Keratinocyte (primary cell): ENCODE measurements at regions not wholly inside any gene's neighbourhood (a gene's known extent, or its start where the extent isn't known, plus 50 kb on each side); places are given as distances from the start of the nearest gene placed in this dataset.

Experiments
- DNase-seq: peaks from one replicate; pipeline ENCODE4 v3.0.0-alpha.2; 2011; ENCODE audit warnings: low read depth, missing footprints, low spot score
- FAIRE-seq: peaks from 2 replicates; lab custom pipeline; 2011; peaks lifted over from hg19 to GRCh38; lab: Jason Lieb, UNC
- H2AFZ ChIP-seq: 2 replicates; pipeline ENCODE4 v1.6.0; 2012; ENCODE audit warnings: low read length, control low read depth, inconsistent platforms; ENCODE audit not compliant: control insufficient read depth
- H3K27ac ChIP-seq: 2 replicates; pipeline ENCODE4 v1.5.1; 2011; ENCODE audit warnings: low read length; ENCODE audit not compliant: control insufficient read depth, insufficient read depth
- H3K27me3 ChIP-seq: 3 replicates; pipeline ENCODE4 v1.6.0; 2011; ENCODE audit warnings: low read length; ENCODE audit not compliant: control insufficient read depth, insufficient read depth; ENCODE audit errors: extremely low read depth
- H3K36me3 ChIP-seq, 2 experiments: 2 replicates in 1 of 2; 3 replicates in 1 of 2; pipeline ENCODE4 v1.5.1; 2011; ENCODE audit warnings: low read length in 2 of 2, mild to moderate bottlenecking in 1 of 2; ENCODE audit not compliant: control insufficient read depth in 2 of 2, insufficient read depth in 2 of 2; ENCODE audit errors: extremely low read depth in 1 of 2
- H3K4me1 ChIP-seq: 3 replicates; pipeline ENCODE4 v1.5.1; 2011; ENCODE audit warnings: low read length; ENCODE audit not compliant: control insufficient read depth, insufficient read depth; ENCODE audit errors: extremely low read depth
- H3K4me2 ChIP-seq: 3 replicates; pipeline ENCODE4 v1.6.0; 2011; ENCODE audit warnings: low read depth, low read length; ENCODE audit not compliant: control insufficient read depth, insufficient read depth; ENCODE audit errors: extremely low read depth
- H3K4me3 ChIP-seq, 3 experiments: fragments of 200-600 bp in 1 of 3; sonication (generic) in 1 of 3; 2 replicates in 2 of 3; 3 replicates in 1 of 3; pipeline ENCODE4 v1.5.1; 2011 to 2016; ENCODE audit warnings: low read length in 3 of 3, mild to moderate bottlenecking in 3 of 3, control low read depth in 2 of 3, inconsistent platforms in 1 of 3, low read depth in 1 of 3, mixed read lengths in 1 of 3, mixed run types in 1 of 3, moderate library complexity in 1 of 3; ENCODE audit not compliant: control insufficient read depth in 2 of 3, insufficient read depth in 2 of 3; ENCODE audit errors: extremely low read depth in 1 of 3
- H3K79me2 ChIP-seq: 2 replicates; pipeline ENCODE4 v1.6.0; 2012; ENCODE audit warnings: low read length; ENCODE audit not compliant: control insufficient read depth, insufficient read depth
- H3K9ac ChIP-seq: 3 replicates; pipeline ENCODE4 v1.6.0; 2011; ENCODE audit warnings: low read length; ENCODE audit not compliant: control insufficient read depth, insufficient read depth; ENCODE audit errors: extremely low read depth
- H3K9me1 ChIP-seq: 3 replicates; pipeline ENCODE4 v1.6.0; 2011; ENCODE audit warnings: low read length; ENCODE audit not compliant: control insufficient read depth, insufficient read depth; ENCODE audit errors: extremely low read depth
- H3K9me3 ChIP-seq: 2 replicates; pipeline ENCODE4 v1.5.1; 2012; ENCODE audit warnings: low read depth, low read length; ENCODE audit not compliant: control insufficient read depth
- H4K20me1 ChIP-seq: 3 replicates; pipeline ENCODE4 v1.6.0; 2011; ENCODE audit warnings: low read length; ENCODE audit not compliant: control insufficient read depth, insufficient read depth; ENCODE audit errors: extremely low read depth
- EZH2 ChIP-seq: IDR thresholded peaks from one replicate; pipeline ENCODE4 v1.6.1; 2012; ENCODE audit warnings: inconsistent platforms, mild to moderate bottlenecking, low read length, moderate library complexity
- dilution Hi-C: fragments of 300-500 bp; cut with MboI; formaldehyde crosslinking; loops from one replicate; pipeline ENCODE4 v1.7.0; 2020; ENCODE audit warnings: low sequenced_read_pairs; ENCODE audit not compliant: extremely low pct_ligation_motif_present
- TF ChIP-seq, protein P1 (sequence below), 3 experiments: IDR thresholded peaks in 1 of 3; conservative IDR thresholded peaks in 1 of 3; optimal IDR thresholded peaks in 1 of 3; 2 replicates in 2 of 3; 3 replicates in 1 of 3; pipeline versions ENCODE3 to v1.5.1; 2011; ENCODE audit warnings: low read length in 3 of 3, mild to moderate bottlenecking in 3 of 3, moderate library complexity in 2 of 3, control low read depth in 1 of 3, inconsistent platforms in 1 of 3; ENCODE audit not compliant: insufficient read depth in 2 of 3; ENCODE audit errors: extremely low read depth in 1 of 3

DNA sequence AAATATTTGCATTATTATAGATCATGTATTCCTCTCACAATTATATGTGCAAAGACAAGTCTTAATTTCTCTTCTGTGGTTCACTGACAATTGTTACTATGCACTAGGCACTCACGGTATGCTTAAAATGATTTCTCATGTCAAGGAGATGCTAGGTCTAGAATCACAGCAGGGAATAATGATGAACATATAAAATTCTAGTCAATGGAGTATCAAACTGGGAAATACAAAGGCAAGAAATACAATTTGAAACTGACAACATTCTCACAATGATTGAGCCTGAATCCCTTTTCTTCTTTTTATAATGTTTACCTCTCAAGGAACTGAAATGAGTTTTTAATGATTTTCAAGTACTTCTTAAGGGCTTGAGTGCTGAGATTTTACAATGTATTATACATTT lies 302.3 kb upstream of the GRAMD2B start:
- dilution Hi-C loops = no loop called here
- Histone ChIP-seq H3K9ac (no peak overlapping the region), H3K4me3 (no peak overlapping the region), H3K27me3 (no peaks in the 10 kb centered on the region), H3K9me3 (no peaks in the 10 kb centered on the region), H3K36me3 (no peaks in the 10 kb centered on the region), H3K9me1 (no peaks in the 10 kb centered on the region), H3K79me2 (no peaks in the 10 kb centered on the region), H3K4me2 (no peak overlapping the region), H3K4me1 (peaks cover 12% of the 10 kb centered on the region), H3K27ac (no peak overlapping the region), H4K20me1 (no peaks in the 10 kb centered on the region), H2AFZ (no peak overlapping the region)
- DNase-seq (no peak), FAIRE-seq (no peak)
- TF ChIP-seq, protein P1, sequence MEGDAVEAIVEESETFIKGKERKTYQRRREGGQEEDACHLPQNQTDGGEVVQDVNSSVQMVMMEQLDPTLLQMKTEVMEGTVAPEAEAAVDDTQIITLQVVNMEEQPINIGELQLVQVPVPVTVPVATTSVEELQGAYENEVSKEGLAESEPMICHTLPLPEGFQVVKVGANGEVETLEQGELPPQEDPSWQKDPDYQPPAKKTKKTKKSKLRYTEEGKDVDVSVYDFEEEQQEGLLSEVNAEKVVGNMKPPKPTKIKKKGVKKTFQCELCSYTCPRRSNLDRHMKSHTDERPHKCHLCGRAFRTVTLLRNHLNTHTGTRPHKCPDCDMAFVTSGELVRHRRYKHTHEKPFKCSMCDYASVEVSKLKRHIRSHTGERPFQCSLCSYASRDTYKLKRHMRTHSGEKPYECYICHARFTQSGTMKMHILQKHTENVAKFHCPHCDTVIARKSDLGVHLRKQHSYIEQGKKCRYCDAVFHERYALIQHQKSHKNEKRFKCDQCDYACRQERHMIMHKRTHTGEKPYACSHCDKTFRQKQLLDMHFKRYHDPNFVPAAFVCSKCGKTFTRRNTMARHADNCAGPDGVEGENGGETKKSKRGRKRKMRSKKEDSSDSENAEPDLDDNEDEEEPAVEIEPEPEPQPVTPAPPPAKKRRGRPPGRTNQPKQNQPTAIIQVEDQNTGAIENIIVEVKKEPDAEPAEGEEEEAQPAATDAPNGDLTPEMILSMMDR (optimal IDR thresholded peaks at IDR 0.05 in 1 of 3, IDR thresholded peaks at IDR 0.05 in 1 of 3, conservative IDR thresholded peaks at IDR 0.05 in 1 of 3; ENCODE audit: extremely low read depth in 1 of 3, insufficient read depth in 2 of 3, low read length in 3 of 3) = no peak
- TF ChIP-seq EZH2 = no peak

DNA sequence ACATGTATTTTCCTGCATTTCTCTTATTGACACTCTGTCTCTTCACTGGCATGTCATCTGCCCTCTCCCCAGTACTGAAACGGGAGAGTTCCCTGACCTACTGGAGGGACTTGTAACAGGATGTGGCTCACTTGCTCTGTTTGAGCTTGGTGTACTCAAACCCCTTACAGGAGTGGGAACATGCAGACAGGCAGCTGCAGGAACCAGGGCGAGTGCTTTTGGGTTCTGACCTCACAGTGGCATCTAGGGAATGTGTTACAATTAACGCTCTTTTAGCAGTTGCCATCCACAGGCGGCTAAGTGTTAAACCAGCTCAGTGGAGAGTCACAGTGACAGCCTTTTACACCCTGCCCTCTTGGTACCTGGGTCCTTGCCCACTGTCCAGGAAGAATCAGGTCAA lies 300.3 kb upstream of the GRAMD2B start:
- no peak for FAIRE-seq
- H3K36me3 ChIP-seq = no peaks in the 10 kb centered on the region
- no peaks in the 10 kb centered on the region for H3K27me3 ChIP-seq
- H4K20me1 ChIP-seq = no peaks in the 10 kb centered on the region
- H2AFZ ChIP-seq = peak overlapping the region; percentile 27
- no peaks in the 10 kb centered on the region for H3K9me1 ChIP-seq
- TF ChIP-seq, protein P1 (optimal IDR thresholded peaks at IDR 0.05 in 1 of 3, IDR thresholded peaks at IDR 0.05 in 1 of 3, conservative IDR thresholded peaks at IDR 0.05 in 1 of 3; ENCODE audit: extremely low read depth in 1 of 3, insufficient read depth in 2 of 3, low read length in 3 of 3) = no peak
- no peak for TF ChIP-seq EZH2
- H3K9ac ChIP-seq = no peak overlapping the region
- peaks cover 12% of the 10 kb centered on the region for H3K4me1 ChIP-seq
- H3K27ac ChIP-seq = no peak overlapping the region
- H3K4me3 ChIP-seq = no peak overlapping the region
- H3K79me2 ChIP-seq = no peaks in the 10 kb centered on the region
- no peak overlapping the region for H3K4me2 ChIP-seq
- no peak for DNase-seq
- no peaks in the 10 kb centered on the region for H3K9me3 ChIP-seq
- dilution Hi-C loops = no loop called here
